HFF-Myc (cell line): ENCODE measurements at regions not wholly inside any gene's neighbourhood (a gene's known extent, or its start where the extent isn't known, plus 50 kb on each side); places are given as distances from the start of the nearest gene placed in this dataset.

Source experiments
- DNase-seq: peaks from one replicate; pipeline ENCODE4 v3.0.0-alpha.2; 2011; ENCODE audit warnings: low read depth; ENCODE audit errors: extremely low read depth
- H3K4me3 ChIP-seq: replicated peaks from 2 replicates; pipeline ENCODE4 v1.5.1; 2011; ENCODE audit warnings: low read depth, mild to moderate bottlenecking, control low read depth, low read length
- CTCF ChIP-seq: IDR thresholded peaks from 2 replicates; pipeline ENCODE4 v1.5.1; 2012; ENCODE audit warnings: mild to moderate bottlenecking, low read depth, low read length, control low read depth; ENCODE audit errors: missing control alignments

- no peak overlapping the region for H3K4me3 ChIP-seq
- TF ChIP-seq CTCF: no peak
- no peak for DNase-seq
These were observed 315.6 kb upstream of the NR2F2 start for GRCh38 chr15:96014939-96015338.

- H3K4me3 ChIP-seq: no peak overlapping the region
- TF ChIP-seq CTCF: no peak
- DNase-seq: no peak
These were observed 311.4 kb upstream of the NR2F2 start for GRCh38 chr15:96019114-96019513.

- no peak for TF ChIP-seq CTCF
These were observed 310.4 kb upstream of the NR2F2 start for GRCh38 chr15:96020133-96020532.

GRCh38 chr15:96020797-96021196 lies 309.7 kb upstream of the NR2F2 start:
- DNase-seq: no peak
- H3K4me3 ChIP-seq: no peak overlapping the region
- TF ChIP-seq CTCF: no peak

More at GRCh38 chr15:96020133-96020532, 310.4 kb upstream of the NR2F2 start:
- no peak overlapping the region for H3K4me3 ChIP-seq
- no peak for DNase-seq

GRCh38 chr15:96023081-96023480 lies 307.4 kb upstream of the NR2F2 start:
- DNase-seq: no peak
- no peak for TF ChIP-seq CTCF
- no peak overlapping the region for H3K4me3 ChIP-seq

GRCh38 chr15:96027501-96027900 lies 303.0 kb upstream of the NR2F2 start:
- H3K4me3 ChIP-seq: no peak overlapping the region
- no peak for DNase-seq
- TF ChIP-seq CTCF: no peak

GRCh38 chr15:96028620-96029019 lies 301.9 kb upstream of the NR2F2 start:
- no peak for TF ChIP-seq CTCF
- no peak overlapping the region for H3K4me3 ChIP-seq
- no peak for DNase-seq
